Inflammatory macrophage (primary cell): ENCODE measurements at regions not wholly inside any gene's neighbourhood (a gene's known extent, or its start where the extent isn't known, plus 50 kb on each side); places are given as distances from the start of the nearest gene placed in this dataset.
A peak's percentile ranks its signal among the peaks of the same experiment; 100 is the strongest.
"Not testable (repeated sequence)": the region's sequence is repeated elsewhere in the genome, so short reads cannot be mapped to it uniquely, and the experiment has no call there.

ENCODE experiments used
- DNase-seq, 2 donors: peaks; one replicate each; pipeline ENCODE4 v3.0.0-alpha.2; 2020 to 2022

DNA sequence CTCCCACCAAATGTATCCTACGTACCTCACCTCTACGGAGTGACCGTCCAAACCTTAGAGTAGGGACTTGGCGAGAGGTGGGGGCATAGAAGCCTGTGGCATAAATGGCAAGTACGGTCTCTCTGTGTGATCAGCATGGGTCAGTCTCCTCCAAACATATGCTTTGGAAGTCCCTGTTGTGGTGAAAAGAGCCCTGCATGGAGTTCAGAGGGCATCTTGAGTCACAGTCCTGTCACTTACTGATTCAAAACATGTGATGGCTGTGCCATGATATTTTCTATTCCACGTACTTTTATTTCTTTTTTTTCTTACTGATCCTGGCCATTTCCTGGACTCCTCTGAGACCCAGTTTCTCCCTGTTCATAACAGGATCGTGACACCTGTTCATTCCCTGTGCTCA lies 67.5 kb upstream of the CEP85L start:
- DNase-seq, result no peak

DNA sequence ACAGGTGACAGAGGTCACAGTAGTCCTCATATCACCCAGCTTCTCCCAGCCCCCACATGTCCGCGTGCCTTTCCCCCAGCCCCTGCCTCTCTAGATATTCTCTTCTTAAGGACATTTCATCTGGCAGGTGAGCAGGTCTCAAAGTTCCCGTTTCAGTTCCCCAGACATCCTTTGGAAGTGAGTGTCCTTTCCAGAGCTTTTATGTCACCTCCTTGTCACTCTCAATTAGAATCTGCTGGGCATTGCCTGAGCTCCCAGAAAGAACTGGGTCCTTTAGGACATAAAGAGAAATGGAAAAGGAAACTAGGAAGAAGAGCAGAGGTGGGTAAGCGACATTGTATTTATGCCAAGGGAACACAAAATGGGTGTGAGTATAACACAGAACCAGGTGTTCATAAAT lies 66.9 kb upstream of the CEP85L start:
- no peak for DNase-seq

DNA sequence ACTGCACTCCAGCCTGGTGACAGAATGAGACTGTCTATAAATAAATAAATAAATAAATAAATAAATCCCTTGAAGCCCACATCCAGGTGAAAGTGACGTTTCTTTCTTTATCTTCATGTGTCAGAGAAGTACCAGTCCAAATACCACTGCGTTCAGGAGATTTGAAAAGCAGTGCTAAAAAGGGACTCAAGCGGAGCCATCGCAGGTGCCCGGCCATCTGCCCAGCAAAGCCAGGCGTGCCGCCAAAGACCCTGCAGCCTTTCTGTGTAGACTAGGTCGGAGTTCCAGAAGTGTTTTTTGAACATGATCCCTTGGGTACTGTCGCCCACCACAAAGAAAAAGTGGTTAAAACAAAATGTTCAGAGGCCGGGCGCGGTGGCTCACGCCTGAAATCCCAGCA lies 65.7 kb upstream of the CEP85L start:
- DNase-seq, result no peak

DNA sequence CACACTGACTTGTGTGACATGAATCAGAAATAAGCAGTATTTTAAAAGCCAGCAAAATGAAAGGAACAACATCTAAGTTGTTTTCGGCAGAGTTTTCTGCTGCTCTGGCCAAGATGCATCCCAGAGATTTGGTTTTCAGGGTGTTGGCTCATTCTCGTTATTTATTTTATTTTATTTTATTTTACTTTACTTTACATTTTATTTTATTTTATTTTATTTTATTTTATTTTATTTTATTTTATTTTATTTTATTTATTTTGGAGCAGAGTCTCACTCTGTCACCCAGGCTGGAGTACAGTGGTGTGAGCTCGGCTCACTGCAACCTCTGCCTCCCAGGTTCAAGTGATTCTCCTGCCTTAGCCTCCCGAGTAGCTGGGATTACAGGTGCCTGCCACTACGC lies 64.5 kb upstream of the CEP85L start:
- not testable (repeated sequence) for DNase-seq

DNA sequence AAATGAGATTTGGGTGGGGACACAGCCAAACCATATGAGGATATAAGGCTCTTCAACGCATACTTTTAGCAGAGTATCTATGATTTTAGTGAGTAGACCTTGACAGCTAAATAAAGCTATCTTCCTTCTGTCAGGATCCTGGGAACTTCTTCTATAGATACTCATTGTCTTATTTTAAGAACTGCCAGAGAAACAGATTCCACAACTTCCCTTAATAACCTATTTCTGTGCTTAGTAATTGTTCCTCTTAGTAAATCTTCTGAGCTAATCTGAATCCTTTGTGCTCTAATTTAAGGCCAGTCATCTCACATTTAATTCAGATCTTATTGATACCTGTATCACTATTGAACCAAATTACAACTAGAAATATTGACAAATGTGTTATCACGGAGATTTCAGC lies 64.0 kb upstream of the CEP85L start:
- peak; percentile 32 to 52 for DNase-seq

DNA sequence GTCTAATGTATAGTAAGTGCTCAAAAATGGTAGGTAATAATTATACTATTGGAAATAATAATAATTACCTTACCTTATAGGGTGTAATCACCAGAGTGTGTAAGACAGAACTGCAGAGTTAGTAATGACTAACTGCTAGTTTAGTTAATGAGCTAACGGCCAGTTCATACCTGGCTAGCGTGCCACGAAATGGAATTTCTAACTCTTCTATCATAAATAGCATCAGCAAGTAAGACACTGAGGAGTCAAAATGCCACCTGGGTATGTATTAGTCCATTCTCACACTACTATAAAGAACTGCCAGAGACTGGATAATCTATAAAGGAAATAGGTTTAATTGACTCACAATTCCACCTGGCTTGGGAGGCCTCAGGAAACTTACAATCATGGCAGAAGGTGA lies 63.4 kb upstream of the CEP85L start:
- DNase-seq, result no peak

DNA sequence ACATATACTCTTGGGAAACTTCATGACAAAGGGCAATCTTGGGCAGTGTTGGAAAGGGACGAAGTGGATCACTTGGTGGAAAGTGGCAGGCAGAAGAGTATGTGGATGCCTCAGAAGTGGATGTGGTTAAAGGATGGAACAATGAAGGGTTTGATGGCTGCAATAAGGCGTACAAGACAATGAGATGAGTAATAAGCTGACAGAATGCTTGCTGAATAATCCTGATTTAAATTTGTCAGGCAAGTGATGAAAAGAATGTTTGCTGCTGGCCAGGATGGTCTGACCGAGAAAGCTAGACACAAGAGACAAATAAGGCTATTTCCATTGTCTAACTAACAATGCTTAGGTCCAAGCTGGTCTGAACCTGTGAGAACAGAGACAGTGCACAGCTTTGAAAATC lies 61.6 kb upstream of the CEP85L start:
- no peak for DNase-seq

DNA sequence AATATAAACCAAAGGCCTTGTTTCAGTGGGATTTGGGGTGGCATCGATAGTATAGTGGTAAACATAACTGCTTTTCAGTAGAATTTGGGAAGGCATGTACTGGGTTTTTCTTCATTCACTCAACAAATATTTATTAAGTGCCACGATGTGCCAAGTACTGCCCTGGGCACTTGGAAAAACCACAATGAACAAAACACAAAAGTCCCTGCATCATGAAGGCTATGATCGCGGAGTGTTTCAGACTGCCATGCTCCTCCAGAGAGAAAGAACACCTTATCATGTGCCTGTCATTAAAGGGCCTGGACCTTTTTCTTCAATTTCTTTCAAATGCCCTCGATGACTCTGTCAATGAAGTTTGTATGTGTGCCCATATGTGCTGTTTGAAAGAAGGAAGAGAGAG lies 59.2 kb upstream of the CEP85L start:
- no peak for DNase-seq

DNA sequence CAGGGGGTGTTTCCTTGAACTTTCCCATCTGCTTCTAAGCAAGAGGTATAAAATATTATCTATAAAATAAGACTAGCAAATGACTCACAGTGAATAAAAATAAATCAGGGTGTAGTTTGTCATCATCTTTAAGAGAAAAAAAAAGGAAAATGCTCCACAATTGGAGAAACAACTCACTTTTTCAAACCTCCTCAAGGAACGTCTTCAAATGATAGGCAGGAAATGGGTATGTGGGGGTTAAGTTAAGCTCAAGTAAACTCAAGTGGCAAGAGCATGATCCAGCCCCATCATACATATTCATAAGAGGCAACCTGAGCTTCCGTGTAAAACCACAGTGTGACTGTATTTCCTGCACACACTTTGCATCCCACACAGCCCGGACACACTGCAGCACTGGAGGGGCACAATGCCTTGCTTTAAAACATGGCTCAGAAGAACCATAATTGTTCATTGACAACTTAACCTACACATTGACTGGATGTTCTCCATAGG lies 58.5 kb upstream of the CEP85L start:
- DNase-seq, result peak in 1 of 2 donors; percentile 18

DNA sequence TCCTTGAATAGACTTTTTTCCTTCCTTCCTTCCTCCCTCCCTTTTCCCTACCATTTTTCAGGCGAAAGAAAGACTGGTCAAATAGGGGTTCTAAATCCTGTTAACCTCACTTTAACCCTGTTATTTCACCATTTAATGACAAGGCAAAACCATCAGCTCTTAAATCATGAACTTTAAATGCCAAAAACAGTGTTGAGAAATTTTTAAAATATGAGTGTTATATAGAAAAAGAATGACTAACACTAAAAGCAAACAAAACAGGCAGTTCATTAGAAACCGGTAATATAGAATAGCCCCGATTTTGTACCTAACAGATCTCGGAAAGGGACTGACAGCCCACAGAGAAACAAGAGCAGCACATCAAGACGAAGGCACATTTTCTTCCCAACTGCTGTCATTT lies 57.4 kb upstream of the CEP85L start:
- DNase-seq, result peak in 1 of 2 donors; percentile 43

DNA sequence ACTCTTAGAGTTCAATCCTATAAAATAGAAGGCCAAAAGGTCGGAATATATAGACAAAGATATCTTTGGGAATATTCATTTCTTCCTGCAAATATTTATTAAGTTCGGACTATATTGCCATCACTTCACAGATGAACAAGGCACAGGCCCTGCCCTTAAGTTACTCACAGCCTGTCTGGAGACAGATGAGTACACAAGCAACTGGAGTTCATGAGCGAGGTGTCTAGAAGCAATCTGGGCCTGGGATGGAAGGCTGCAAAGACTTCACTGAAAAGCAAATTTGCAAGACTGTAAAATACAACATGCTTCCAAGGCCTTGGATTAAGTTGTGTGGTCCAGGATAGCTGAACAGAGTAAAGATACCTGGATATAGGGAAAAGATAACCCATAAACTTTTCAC lies 56.7 kb upstream of the CEP85L start:
- no peak for DNase-seq

DNA sequence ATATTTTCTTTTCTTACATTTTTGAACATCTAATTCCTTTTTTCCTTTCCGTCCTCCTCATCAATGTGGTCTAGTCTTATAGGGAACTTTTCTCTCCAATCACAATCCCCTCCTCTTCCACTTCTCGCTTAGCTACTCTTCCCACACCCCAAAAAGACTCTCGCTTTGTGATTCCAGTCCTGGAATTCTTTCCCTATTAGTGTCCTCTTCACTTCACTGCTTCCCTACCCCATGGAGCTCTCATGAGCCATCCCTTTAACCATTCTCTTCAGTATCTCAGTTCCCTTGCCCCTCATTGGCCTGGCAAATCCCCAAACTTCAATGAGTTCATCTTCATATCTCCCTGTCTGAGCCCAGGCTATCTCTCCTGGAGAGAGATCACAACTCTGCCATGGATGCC lies 55.3 kb upstream of the CEP85L start:
- no peak for DNase-seq

DNA sequence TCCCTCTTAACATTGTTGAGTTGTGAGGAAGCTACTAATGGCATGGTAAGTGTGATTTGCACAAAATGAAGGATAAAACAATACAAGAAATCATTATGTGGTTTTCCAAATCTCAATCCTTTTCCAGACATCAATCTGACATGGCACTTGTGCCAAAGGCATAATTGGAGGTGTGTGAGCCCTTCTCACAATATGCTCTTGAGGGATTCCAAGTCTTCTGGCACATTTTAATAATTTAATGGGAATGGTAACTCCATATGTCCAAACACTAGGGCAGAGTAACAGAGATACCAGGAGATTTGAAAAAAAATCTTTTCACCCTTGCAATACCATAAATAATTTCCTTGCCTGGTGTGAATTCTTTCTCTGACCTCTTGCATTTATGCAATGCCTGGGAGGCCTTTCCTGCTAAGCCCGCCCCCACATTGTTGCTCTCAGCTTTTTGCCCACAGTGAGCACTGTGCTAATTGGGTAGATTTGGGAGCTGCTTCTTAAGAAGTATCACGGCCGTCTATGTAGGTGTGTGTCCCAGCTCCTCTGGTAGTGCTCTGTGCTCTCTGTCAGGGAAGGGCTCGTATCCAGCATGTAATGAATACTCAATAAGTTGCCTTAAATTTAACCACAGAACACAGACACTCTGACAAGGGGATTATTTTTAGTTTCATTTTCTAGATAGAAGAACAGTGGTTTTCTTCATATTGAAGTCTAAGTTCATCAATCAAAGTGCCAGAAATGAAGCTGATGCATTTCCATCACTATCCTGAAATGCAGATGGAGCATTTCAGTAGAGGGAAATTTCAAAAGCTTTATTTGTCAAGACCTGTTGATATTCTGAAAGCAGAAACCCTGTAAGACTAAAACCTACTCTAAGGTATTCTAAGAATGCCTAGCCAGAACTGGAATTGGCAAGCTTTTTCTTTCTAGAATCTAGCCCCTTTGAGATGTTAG lies 54.4 kb upstream of the CEP85L start:
- DNase-seq, result peak; percentile 73 to 84

DNA sequence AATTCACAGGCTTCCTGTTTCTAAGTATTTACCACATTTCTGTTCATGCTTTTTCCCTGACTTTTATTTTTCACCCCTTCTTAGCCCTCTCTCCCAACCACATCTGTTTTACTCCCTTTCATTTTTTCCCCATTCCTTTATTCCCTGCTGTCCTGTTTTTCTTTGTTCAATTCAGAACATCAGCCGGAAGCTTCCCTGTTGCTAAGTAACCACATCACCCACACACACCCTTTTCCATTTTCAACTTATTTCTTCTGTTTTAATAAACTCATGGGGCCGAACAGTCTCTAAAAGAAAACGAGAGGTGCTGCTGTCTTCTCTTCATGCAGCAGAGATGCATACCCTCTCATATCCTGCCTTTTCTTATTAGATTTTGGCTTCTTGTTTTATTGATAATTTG lies 53.5 kb upstream of the CEP85L start:
- DNase-seq, result no peak

DNA sequence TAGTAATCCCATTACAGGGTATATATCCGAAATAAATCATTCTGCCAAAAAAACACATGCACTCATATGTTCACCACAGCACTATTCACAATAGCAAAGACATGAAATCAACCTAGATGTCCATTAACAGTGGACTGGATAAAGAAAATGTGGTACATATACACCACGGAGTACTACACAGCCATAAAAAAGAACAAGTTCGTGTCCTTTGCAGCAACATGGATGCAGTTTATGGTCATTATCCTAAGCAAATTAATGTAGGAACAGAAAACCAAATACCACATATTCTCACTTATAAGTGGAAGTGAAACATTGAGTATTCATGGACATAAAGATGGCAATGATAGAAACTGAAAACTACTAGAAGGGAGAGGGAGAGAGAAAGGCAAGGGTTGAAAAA lies 49.9 kb upstream of the CEP85L start:
- DNase-seq, result not testable (repeated sequence)
